ENCODE measurements at regions not wholly inside any gene's neighbourhood (a gene's known extent, or its start where the extent isn't known, plus 50 kb on each side); places are given as distances from the start of the nearest gene placed in this dataset.
"Not testable (repeated sequence)": the region's sequence is repeated elsewhere in the genome, so short reads cannot be mapped to it uniquely, and the experiment has no call there.

GRCh38 chr6:158895661-158896060 is 76.5 kb upstream of the EZR start:
- H3K9ac ChIP-seq (ENCODE audit: low read length) = no peak overlapping the region
- H3K4me2 ChIP-seq (ENCODE audit: low read depth, low read length, poor library complexity, severe bottlenecking) = no peak overlapping the region
- no peak overlapping the region for H2AFZ ChIP-seq (ENCODE audit: low read length)
- no peaks in the 10 kb centered on the region for H3K27me3 ChIP-seq (ENCODE audit: low read length)
- H3K36me3 ChIP-seq (ENCODE audit: insufficient read depth, low read length) = no peaks in the 10 kb centered on the region
- no peaks in the 10 kb centered on the region for H3K79me2 ChIP-seq (ENCODE audit: low read length)
- H3K27ac ChIP-seq (ENCODE audit: low read length) = no peak overlapping the region
- no peak overlapping the region for H3K4me3 ChIP-seq (ENCODE audit: low read length)
- H3K4me1 ChIP-seq (ENCODE audit: low read length) = no peaks in the 10 kb centered on the region
- H4K20me1 ChIP-seq (ENCODE audit: insufficient read depth, low read depth, low read length) = no peaks in the 10 kb centered on the region
- no peaks in the 10 kb centered on the region for H3K9me2 ChIP-seq (replicated peaks; ENCODE audit: insufficient read depth, low read length)
- no peaks in the 10 kb centered on the region for H3K9me3 ChIP-seq (ENCODE audit: low read length)
- no peak for DNase-seq

GRCh38 chr6:158894193-158894592 is 75.0 kb upstream of the EZR start:
- no peak for DNase-seq
- no peaks in the 10 kb centered on the region for H3K27me3 ChIP-seq (ENCODE audit: low read length)
- H3K4me2 ChIP-seq (ENCODE audit: low read depth, low read length, poor library complexity, severe bottlenecking) = no peak overlapping the region
- no peaks in the 10 kb centered on the region for H3K36me3 ChIP-seq (ENCODE audit: insufficient read depth, low read length)
- H4K20me1 ChIP-seq (ENCODE audit: insufficient read depth, low read depth, low read length) = no peaks in the 10 kb centered on the region
- no peak overlapping the region for H3K4me3 ChIP-seq (ENCODE audit: low read length)
- no peaks in the 10 kb centered on the region for H3K9me2 ChIP-seq (replicated peaks; ENCODE audit: insufficient read depth, low read length)
- no peak overlapping the region for H3K9ac ChIP-seq (ENCODE audit: low read length)
- no peaks in the 10 kb centered on the region for H3K4me1 ChIP-seq (ENCODE audit: low read length)
- no peaks in the 10 kb centered on the region for H3K79me2 ChIP-seq (ENCODE audit: low read length)
- no peak overlapping the region for H3K27ac ChIP-seq (ENCODE audit: low read length)
- H3K9me3 ChIP-seq (ENCODE audit: low read length) = no peaks in the 10 kb centered on the region
- H2AFZ ChIP-seq (ENCODE audit: low read length) = no peak overlapping the region

- H3K4me3 ChIP-seq (ENCODE audit: low read length) = no peak overlapping the region
- no peaks in the 10 kb centered on the region for H3K79me2 ChIP-seq (ENCODE audit: low read length)
- no peaks in the 10 kb centered on the region for H3K9me2 ChIP-seq (replicated peaks; ENCODE audit: insufficient read depth, low read length)
- no peak overlapping the region for H3K27ac ChIP-seq (ENCODE audit: low read length)
- DNase-seq = no peak
- H4K20me1 ChIP-seq (ENCODE audit: insufficient read depth, low read depth, low read length) = no peaks in the 10 kb centered on the region
- H3K9ac ChIP-seq (ENCODE audit: low read length) = no peak overlapping the region
- no peak overlapping the region for H3K4me2 ChIP-seq (ENCODE audit: low read depth, low read length, poor library complexity, severe bottlenecking)
- no peaks in the 10 kb centered on the region for H3K36me3 ChIP-seq (ENCODE audit: insufficient read depth, low read length)
- no peaks in the 10 kb centered on the region for H3K9me3 ChIP-seq (ENCODE audit: low read length)
- no peaks in the 10 kb centered on the region for H3K27me3 ChIP-seq (ENCODE audit: low read length)
- no peaks in the 10 kb centered on the region for H3K4me1 ChIP-seq (ENCODE audit: low read length)
- H2AFZ ChIP-seq (ENCODE audit: low read length) = no peak overlapping the region
Measured at GRCh38 chr6:158892266-158892665, 73.1 kb upstream of the EZR start.

- H3K4me3 ChIP-seq (ENCODE audit: low read length); H3K4me2 ChIP-seq (ENCODE audit: low read depth, low read length, poor library complexity, severe bottlenecking); H3K27ac ChIP-seq (ENCODE audit: low read length); H3K79me2 ChIP-seq (ENCODE audit: low read length); H3K9ac ChIP-seq (ENCODE audit: low read length); H4K20me1 ChIP-seq (ENCODE audit: insufficient read depth, low read depth, low read length); H3K9me2 ChIP-seq (replicated peaks; ENCODE audit: insufficient read depth, low read length); H3K9me3 ChIP-seq (ENCODE audit: low read length); H3K4me1 ChIP-seq (ENCODE audit: low read length); H3K27me3 ChIP-seq (ENCODE audit: low read length); H2AFZ ChIP-seq (ENCODE audit: low read length); H3K36me3 ChIP-seq (ENCODE audit: insufficient read depth, low read length); DNase-seq: not testable (repeated sequence)
Measured at GRCh38 chr6:158891560-158891959, 72.4 kb upstream of the EZR start.

- not testable (repeated sequence) for H3K36me3 ChIP-seq (ENCODE audit: insufficient read depth, low read length); H3K4me3 ChIP-seq (ENCODE audit: low read length); DNase-seq; H3K79me2 ChIP-seq (ENCODE audit: low read length); H3K9ac ChIP-seq (ENCODE audit: low read length); H2AFZ ChIP-seq (ENCODE audit: low read length); H3K27ac ChIP-seq (ENCODE audit: low read length); H3K9me2 ChIP-seq (replicated peaks; ENCODE audit: insufficient read depth, low read length); H3K4me2 ChIP-seq (ENCODE audit: low read depth, low read length, poor library complexity, severe bottlenecking); H3K4me1 ChIP-seq (ENCODE audit: low read length); H4K20me1 ChIP-seq (ENCODE audit: insufficient read depth, low read depth, low read length); H3K9me3 ChIP-seq (ENCODE audit: low read length); H3K27me3 ChIP-seq (ENCODE audit: low read length)
Measured at GRCh38 chr6:158888171-158888570, 69.0 kb upstream of the EZR start.

- not testable (repeated sequence) for H3K27me3 ChIP-seq (ENCODE audit: low read length); H3K4me3 ChIP-seq (ENCODE audit: low read length); H3K4me1 ChIP-seq (ENCODE audit: low read length); H3K4me2 ChIP-seq (ENCODE audit: low read depth, low read length, poor library complexity, severe bottlenecking); H3K36me3 ChIP-seq (ENCODE audit: insufficient read depth, low read length); H3K9ac ChIP-seq (ENCODE audit: low read length); H3K27ac ChIP-seq (ENCODE audit: low read length); H2AFZ ChIP-seq (ENCODE audit: low read length); H3K79me2 ChIP-seq (ENCODE audit: low read length); H3K9me3 ChIP-seq (ENCODE audit: low read length); DNase-seq; H3K9me2 ChIP-seq (replicated peaks; ENCODE audit: insufficient read depth, low read length); H4K20me1 ChIP-seq (ENCODE audit: insufficient read depth, low read depth, low read length)
Measured at GRCh38 chr6:158886346-158886977, 67.3 kb upstream of the EZR start.

GRCh38 chr6:158881884-158882283 is 62.7 kb upstream of the EZR start:
- H4K20me1 ChIP-seq (ENCODE audit: insufficient read depth, low read depth, low read length); H2AFZ ChIP-seq (ENCODE audit: low read length); H3K9me2 ChIP-seq (replicated peaks; ENCODE audit: insufficient read depth, low read length); H3K9ac ChIP-seq (ENCODE audit: low read length); H3K36me3 ChIP-seq (ENCODE audit: insufficient read depth, low read length); H3K27ac ChIP-seq (ENCODE audit: low read length); DNase-seq; H3K4me2 ChIP-seq (ENCODE audit: low read depth, low read length, poor library complexity, severe bottlenecking); H3K79me2 ChIP-seq (ENCODE audit: low read length); H3K4me3 ChIP-seq (ENCODE audit: low read length); H3K4me1 ChIP-seq (ENCODE audit: low read length); H3K27me3 ChIP-seq (ENCODE audit: low read length); H3K9me3 ChIP-seq (ENCODE audit: low read length): not testable (repeated sequence)

- not testable (repeated sequence) for H3K27me3 ChIP-seq (ENCODE audit: low read length); H3K79me2 ChIP-seq (ENCODE audit: low read length); H3K4me2 ChIP-seq (ENCODE audit: low read depth, low read length, poor library complexity, severe bottlenecking); H3K9me2 ChIP-seq (replicated peaks; ENCODE audit: insufficient read depth, low read length); H3K4me1 ChIP-seq (ENCODE audit: low read length); H3K9ac ChIP-seq (ENCODE audit: low read length); H4K20me1 ChIP-seq (ENCODE audit: insufficient read depth, low read depth, low read length); H2AFZ ChIP-seq (ENCODE audit: low read length); DNase-seq; H3K36me3 ChIP-seq (ENCODE audit: insufficient read depth, low read length); H3K4me3 ChIP-seq (ENCODE audit: low read length); H3K9me3 ChIP-seq (ENCODE audit: low read length); H3K27ac ChIP-seq (ENCODE audit: low read length)
Measured at GRCh38 chr6:158881276-158881675, 62.1 kb upstream of the EZR start.

GRCh38 chr6:158879180-158879579 is 60.0 kb upstream of the EZR start:
- no peak overlapping the region for H3K4me3 ChIP-seq (ENCODE audit: low read length)
- no peak overlapping the region for H3K27ac ChIP-seq (ENCODE audit: low read length)
- H3K9me3 ChIP-seq (ENCODE audit: low read length) = peaks cover 7% of the 10 kb centered on the region
- H3K4me2 ChIP-seq (ENCODE audit: low read depth, low read length, poor library complexity, severe bottlenecking) = no peak overlapping the region
- H3K9me2 ChIP-seq (replicated peaks; ENCODE audit: insufficient read depth, low read length) = no peaks in the 10 kb centered on the region
- no peaks in the 10 kb centered on the region for H4K20me1 ChIP-seq (ENCODE audit: insufficient read depth, low read depth, low read length)
- no peak overlapping the region for H3K9ac ChIP-seq (ENCODE audit: low read length)
- no peaks in the 10 kb centered on the region for H3K36me3 ChIP-seq (ENCODE audit: insufficient read depth, low read length)
- no peak overlapping the region for H2AFZ ChIP-seq (ENCODE audit: low read length)
- H3K79me2 ChIP-seq (ENCODE audit: low read length) = no peaks in the 10 kb centered on the region
- no peak for DNase-seq
- H3K4me1 ChIP-seq (ENCODE audit: low read length) = no peaks in the 10 kb centered on the region
- H3K27me3 ChIP-seq (ENCODE audit: low read length) = no peaks in the 10 kb centered on the region; the same call in 1 of the 2 replicates

Measured in Karpas-422 (cell line).